HEK293T (cell line): ENCODE measurements at regions not wholly inside any gene's neighbourhood (a gene's known extent, or its start where the extent isn't known, plus 50 kb on each side); places are given as distances from the start of the nearest gene placed in this dataset.

Experiments used
- ARNT ChIP-seq: fragments of 450-650 bp; IDR thresholded peaks from 2 replicates; pipeline ENCODE4 v1.6.1; 2017; ENCODE audit warnings: mild to moderate bottlenecking
- BHLHE40 ChIP-seq: fragments of 450-650 bp; IDR thresholded peaks from 2 replicates; pipeline ENCODE4 v1.6.1; 2016; ENCODE audit warnings: mild to moderate bottlenecking, moderate library complexity, borderline replicate concordance
- ELF4 ChIP-seq: fragments of 450-650 bp; IDR thresholded peaks from 2 replicates; pipeline ENCODE4 v1.6.1; 2017; ENCODE audit warnings: antibody characterized with exemption
- FOXA1 ChIP-seq: fragments of 450-650 bp; IDR thresholded peaks from 2 replicates; pipeline ENCODE4 v1.6.1; 2016; ENCODE audit warnings: mild to moderate bottlenecking
- FOXK2 ChIP-seq: fragments of 450-650 bp; IDR thresholded peaks from 2 replicates; pipeline ENCODE4 v1.6.1; 2016; ENCODE audit warnings: mild to moderate bottlenecking
- FOXM1 ChIP-seq: fragments of 450-650 bp; IDR thresholded peaks from 2 replicates; pipeline ENCODE4 v1.6.1; 2017; ENCODE audit warnings: mild to moderate bottlenecking, borderline replicate concordance
- NFRKB ChIP-seq: fragments of 450-650 bp; IDR thresholded peaks from 2 replicates; pipeline ENCODE4 v1.6.1; 2016; ENCODE audit warnings: mild to moderate bottlenecking, moderate library complexity
- SP1 ChIP-seq: fragments of 450-650 bp; IDR thresholded peaks from 2 replicates; pipeline ENCODE4 v1.6.1; 2017
- TARDBP ChIP-seq: fragments of 450-650 bp; IDR thresholded peaks from 2 replicates; pipeline ENCODE4 v1.6.1; 2016
- ZNF384 ChIP-seq: fragments of 450-650 bp; IDR thresholded peaks from 2 replicates; pipeline ENCODE4 v1.6.1; 2016
- TF ChIP-seq, protein P1 (sequence below): fragments of 450-650 bp; IDR thresholded peaks from 2 replicates; pipeline ENCODE4 v1.6.1; 2016

DNA sequence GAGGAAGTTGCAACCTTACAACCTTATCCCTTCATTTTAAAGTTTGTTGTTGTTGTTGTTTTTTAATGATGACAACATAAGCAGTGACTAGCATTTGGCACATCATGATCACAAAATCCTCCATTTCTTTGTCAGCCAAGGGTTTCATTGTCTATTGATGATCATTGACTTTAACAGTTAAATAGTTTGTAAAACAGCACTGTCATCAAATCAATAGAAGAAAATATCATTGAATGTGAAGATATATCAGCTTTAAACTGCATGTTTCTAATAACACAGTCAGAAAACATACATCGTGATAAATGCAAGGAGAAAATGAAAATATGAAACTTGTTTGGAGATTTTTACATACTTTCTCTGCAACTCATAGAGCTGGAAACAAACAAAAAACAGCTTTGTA is 922.3 kb upstream of the LRFN5 start:
- TF ChIP-seq ARNT = no peak
- TF ChIP-seq ELF4 = no peak
- no peak for TF ChIP-seq TARDBP
- no peak for TF ChIP-seq FOXA1
- TF ChIP-seq, protein P1, sequence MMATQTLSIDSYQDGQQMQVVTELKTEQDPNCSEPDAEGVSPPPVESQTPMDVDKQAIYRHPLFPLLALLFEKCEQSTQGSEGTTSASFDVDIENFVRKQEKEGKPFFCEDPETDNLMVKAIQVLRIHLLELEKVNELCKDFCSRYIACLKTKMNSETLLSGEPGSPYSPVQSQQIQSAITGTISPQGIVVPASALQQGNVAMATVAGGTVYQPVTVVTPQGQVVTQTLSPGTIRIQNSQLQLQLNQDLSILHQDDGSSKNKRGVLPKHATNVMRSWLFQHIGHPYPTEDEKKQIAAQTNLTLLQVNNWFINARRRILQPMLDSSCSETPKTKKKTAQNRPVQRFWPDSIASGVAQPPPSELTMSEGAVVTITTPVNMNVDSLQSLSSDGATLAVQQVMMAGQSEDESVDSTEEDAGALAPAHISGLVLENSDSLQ = no peak
- TF ChIP-seq ZNF384 = no peak
- no peak for TF ChIP-seq SP1
- TF ChIP-seq BHLHE40 = no peak
- TF ChIP-seq FOXM1 = no peak
- no peak for TF ChIP-seq FOXK2
- no peak for TF ChIP-seq NFRKB
